ENCODE measurements at regions not wholly inside any gene's neighbourhood (a gene's known extent, or its start where the extent isn't known, plus 50 kb on each side); places are given as distances from the start of the nearest gene placed in this dataset.

DNA sequence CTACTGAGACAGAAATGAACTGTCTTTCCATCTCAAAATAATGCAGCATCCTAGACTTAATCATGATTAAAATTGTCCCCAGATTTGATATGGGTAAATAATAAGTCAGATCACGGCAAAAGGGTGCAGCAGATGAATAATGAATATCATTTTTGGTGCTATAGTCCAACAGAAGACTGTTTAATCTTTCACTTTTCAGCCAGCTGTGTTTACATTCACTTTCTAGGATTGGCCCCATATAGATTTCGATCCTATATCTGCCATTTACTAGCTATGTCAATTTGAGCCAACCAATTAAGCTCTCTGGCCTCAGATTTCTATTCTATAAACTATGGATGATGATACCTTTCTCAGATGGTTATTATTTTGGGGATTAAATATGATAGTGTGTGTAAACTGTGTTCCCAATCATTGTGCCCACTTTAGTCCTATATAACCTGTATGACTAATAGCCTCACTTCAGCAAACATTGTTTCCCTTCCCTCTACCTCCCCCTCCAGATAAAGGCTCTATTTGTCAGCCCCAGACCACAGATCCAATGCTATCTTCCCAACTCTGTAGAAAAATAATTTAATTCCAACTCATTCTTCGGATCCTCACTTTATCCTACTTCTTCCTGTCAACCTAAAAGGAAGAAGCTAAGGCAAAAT is 53.6 kb upstream of the NT5E start:
- no peak for DNase-seq (ENCODE audit: low read depth)

DNA sequence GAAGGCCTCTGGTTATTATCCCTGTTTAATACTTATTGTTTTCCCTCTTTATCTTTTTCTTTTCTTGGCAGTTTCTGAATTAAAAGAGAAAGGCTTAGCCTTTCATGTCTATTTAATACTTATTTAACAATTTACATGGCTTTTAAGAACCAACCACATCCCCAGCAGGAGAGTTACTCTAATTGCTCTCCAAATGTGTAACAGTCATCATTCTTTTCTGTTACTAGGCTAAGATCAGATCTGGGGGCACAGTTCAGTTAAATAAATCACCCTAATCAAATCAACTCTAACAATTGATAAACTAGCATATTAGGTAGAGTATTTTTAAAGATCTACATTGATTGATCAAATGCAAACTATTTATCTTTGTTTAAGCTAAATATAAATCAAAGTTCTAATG is 54.1 kb upstream of the NT5E start:
- DNase-seq (ENCODE audit: low read depth), result no peak

GRCh38 chr6:85394853-85395538 is 54.9 kb upstream of the NT5E start:
- no peak for DNase-seq (ENCODE audit: low read depth)

DNA sequence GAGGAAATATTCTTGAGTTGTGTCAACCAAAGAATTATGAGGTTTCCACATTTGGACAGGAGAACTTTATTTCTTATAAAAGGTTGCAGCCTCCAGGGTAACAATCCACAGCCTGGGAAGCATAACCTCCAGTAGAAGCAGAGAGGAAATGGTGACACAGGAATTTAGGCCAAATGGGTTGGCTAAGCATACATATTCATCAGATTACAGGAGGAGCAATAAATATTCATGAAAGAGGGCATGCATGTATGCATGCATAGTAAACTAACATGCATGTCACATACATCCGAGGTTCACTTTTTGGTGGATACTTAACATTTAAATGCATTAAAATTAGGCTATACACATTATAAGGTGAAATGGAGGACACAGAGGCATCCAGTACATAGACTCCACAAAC is 55.7 kb upstream of the NT5E start:
- DNase-seq (ENCODE audit: low read depth), result no peak

- no peak for DNase-seq (ENCODE audit: low read depth)
These were observed 57.5 kb upstream of the NT5E start for GRCh38 chr6:85392379-85392778.

DNA sequence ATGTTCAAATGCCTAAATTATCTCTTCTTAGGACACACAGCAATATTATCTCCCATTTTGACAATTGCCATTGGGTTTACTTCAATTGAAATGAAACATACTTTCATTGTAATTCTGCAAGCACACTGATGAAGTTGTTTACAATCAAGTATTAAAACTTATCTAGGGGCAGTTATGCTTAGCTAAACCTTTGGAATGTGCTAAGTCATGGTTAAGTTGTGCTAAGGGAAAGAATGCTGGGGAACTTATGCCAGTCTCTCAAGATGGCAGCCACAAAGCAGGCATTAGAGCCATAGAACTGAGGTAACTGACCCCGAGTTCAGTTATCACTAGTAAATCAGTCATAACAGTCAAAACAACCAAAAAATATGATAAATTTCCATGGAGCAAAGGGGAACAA is 59.1 kb upstream of the NT5E start:
- no peak for DNase-seq (ENCODE audit: low read depth)

- DNase-seq (ENCODE audit: low read depth), result peak; percentile 65
These were observed 59.7 kb upstream of the NT5E start for GRCh38 chr6:85390105-85390728.

- no peak for DNase-seq (ENCODE audit: low read depth)
These were observed 60.6 kb upstream of the NT5E start for GRCh38 chr6:85389151-85389797.

GRCh38 chr6:85388531-85388930 is 61.4 kb upstream of the NT5E start:
- no peak for DNase-seq (ENCODE audit: low read depth)

- DNase-seq (ENCODE audit: low read depth), result no peak
These were observed 64.1 kb upstream of the NT5E start for GRCh38 chr6:85385636-85386315.

DNA sequence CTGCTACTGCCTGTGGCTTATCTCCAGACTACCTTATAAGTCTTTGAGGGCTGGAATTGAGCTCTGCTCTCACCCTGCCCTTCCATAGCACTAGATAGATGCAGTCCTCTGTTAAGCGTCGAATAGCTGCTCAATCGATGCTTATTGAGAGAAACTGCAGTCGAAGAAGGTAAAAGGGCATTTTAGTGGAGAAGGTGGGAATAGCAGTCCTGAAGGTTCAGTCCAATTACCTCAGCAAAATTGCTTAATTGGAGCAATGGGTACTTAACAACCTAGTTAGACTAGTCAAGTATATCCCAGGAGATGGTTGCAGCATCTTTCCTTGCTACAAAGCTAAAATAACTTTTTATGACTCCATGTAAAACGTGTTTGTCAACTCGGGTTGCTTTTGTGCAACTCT is 66.8 kb upstream of the NT5E start:
- no peak for DNase-seq (ENCODE audit: low read depth)

- no peak for DNase-seq (ENCODE audit: low read depth)
These were observed 67.3 kb upstream of the NT5E start for GRCh38 chr6:85382541-85382940.

GRCh38 chr6:85372915-85373270 is 77.0 kb upstream of the NT5E start:
- DNase-seq (ENCODE audit: low read depth), result no peak

DNA sequence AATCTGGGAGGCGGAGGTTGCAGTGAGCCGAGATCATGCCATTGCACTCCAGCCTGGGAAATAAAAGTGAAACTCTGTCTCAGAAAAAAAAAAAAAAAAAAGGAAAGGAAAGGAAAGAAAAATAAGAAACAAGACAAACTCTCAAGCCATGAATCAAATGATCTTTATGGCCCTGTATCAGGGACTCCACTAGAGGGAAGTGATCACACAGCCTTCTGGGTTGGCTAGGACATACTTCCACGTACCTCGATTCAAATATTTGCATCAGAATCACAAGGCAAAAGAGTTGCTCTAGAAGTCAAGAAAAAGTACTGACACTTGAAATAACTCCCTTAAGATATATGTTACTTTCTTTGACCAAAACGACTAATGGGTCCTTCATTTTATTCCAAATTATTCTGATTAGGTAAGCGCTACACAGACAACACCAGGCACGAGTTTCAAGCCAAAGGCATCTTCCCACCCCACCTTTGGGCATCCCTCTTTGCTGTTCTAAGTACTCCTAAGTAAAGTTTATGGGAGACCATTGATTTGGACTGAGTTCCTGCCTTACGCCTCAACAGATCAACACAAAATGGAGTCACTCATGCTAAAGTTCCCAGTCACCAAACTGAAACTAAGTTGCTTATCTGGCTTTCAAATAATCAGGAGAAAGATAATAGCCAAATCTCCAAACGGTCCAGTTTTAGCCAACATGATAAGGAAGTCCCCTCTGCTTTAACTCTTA is 77.5 kb upstream of the NT5E start:
- DNase-seq (ENCODE audit: low read depth), result no peak

GRCh38 chr6:85368631-85369030 is 81.3 kb upstream of the NT5E start:
- no peak for DNase-seq (ENCODE audit: low read depth)

DNA sequence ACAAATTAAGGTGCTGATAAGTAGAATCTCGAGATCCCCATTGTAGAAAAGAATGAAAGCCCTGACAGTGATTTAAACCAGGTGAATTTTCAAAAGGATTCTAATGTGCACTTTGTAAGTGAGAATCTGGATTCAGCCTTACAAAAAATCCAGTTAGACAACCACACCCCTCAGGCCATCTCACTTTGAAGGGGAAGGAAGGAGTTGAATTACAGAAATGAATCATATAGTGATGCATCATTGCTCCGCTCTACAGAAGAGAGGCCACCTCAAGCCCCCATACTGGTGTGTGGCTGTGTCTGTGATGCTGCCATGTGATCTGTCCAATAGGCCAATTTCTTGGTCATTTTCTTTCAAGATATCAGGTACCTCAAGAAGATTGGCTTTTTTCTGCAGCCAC is 85.5 kb upstream of the NT5E start:
- DNase-seq (ENCODE audit: low read depth), result peak; percentile 96

- DNase-seq (ENCODE audit: low read depth), result no peak
These were observed 86.0 kb upstream of the NT5E start for GRCh38 chr6:85363870-85364269.

DNA sequence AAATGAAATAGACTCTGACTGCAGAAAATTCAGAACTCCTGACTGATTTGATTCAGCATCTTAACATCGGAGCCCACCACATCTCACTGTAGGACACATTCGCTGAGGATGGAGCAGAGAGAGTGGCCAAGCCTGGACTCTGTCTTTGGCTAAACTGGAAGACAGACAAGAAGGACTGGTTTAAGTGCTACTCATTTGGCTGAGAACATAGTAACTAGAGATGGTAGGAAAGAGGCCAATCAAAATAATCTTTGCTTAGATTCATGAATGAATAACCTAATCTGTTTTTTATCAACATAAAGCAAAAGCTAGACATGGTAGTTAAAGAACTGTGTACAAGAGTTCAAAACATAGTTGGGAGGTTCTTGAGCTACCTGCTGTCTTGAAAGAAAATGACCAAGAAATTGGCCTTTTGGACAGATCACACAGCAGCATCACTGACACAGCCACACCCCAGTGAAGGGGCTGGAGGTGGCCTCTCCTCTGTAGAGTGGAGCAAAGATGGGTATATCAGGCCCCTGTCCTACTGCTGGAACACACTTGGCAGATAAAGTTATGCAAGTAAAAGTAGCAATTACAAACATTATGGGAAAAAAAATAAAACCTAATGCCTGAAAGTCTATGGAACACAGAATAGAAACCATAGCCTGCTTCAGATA is 87.1 kb upstream of the NT5E start:
- no peak for DNase-seq (ENCODE audit: low read depth)

DNA sequence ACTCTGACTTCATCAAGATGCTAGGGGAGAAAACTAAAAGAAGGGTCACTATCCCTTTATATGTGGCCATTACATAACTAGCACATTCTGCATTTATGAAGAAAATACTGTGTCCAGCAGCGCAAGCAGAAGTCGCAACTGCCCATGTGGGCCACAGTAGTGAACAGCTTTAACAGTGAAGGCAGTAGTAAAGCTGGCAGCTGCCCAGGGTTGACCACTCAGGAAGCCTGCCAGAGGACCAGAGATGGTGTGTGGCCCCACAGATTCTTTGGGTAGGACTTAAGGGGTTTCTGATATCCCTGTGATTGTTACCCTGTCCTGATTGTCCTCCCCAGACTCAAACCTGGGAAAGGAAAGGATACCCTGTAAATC is 88.3 kb upstream of the NT5E start:
- no peak for DNase-seq (ENCODE audit: low read depth)

- DNase-seq (ENCODE audit: low read depth), result peak; percentile 98
These were observed 88.9 kb upstream of the NT5E start for GRCh38 chr6:85360794-85361642.

All from HT1080 (cell line).